ENCODE measurements at regions not wholly inside any gene's neighbourhood (a gene's known extent, or its start where the extent isn't known, plus 50 kb on each side); places are given as distances from the start of the nearest gene placed in this dataset.

DNA sequence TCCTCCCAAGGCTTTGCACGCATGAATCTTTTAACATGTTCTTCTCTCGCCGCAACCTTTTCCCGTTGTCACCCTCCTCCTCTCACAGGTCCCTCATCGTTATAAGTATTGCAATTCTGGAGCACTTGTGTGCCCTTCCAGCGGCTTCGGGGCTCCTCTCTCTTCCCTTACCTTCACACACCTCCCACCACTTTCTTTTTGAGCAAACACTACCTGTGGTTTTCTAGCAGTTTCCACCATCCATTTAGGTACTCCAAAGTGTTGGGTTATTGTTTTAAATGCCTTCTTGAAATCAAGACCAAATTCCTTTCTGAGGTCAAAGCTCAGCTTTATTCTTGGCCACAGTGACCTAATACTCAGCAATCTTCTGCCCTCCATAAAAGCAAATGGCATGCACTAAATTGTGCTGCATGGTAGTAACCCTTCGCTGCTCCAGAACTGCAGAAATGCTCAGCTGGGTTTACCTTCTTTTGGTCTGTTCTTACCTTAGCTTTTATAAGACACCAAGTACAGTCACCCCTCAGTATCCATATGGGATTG, 472.4 kb downstream of the SETD4 start:
- Histone ChIP-seq H3K9me3 (ENCODE audit: control insufficient read depth in 1 of 2, low read length in 2 of 2) (no peaks in the 10 kb centered on the region), H3K4me3 (ENCODE audit: low read depth in 1 of 2, low read length in 2 of 2) (no peak overlapping the region), H3K27ac (ENCODE audit: low read length) (no peak overlapping the region), H3K4me1 (ENCODE audit: control insufficient read depth in 1 of 2, insufficient read depth in 2 of 2, low read length in 2 of 2) (no peaks in the 10 kb centered on the region), H3K27me3 (ENCODE audit: low read depth, low read length) (no peaks in the 10 kb centered on the region), H3K36me3 (ENCODE audit: control insufficient read depth in 1 of 2, insufficient read depth in 2 of 2, low read length in 2 of 2) (no peaks in the 10 kb centered on the region)

DNA sequence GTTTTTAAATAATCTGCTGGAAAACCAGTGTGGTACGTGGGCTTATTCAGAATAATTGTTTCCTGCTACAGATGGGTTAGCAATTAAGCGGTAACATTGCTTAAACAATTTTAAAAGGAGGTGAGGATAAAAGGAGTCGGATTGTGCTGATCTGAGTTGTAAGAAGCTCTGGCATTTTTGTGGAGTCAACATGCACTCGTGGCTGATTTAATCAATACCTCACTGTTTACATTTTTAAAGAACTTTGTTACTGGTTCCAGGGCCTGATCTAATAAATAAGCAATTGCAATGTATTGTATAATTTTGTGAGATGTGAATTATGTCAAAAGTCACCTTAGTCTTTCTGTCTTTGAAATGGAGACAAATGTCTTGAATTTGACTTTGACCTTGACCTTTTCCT, 474.0 kb downstream of the SETD4 start:
- no peak overlapping the region for H3K4me3 ChIP-seq (ENCODE audit: low read depth in 1 of 2, low read length in 2 of 2)
- H3K9me3 ChIP-seq (ENCODE audit: control insufficient read depth in 1 of 2, low read length in 2 of 2), result no peaks in the 10 kb centered on the region
- H3K27ac ChIP-seq (ENCODE audit: low read length), result no peak overlapping the region
- H3K4me1 ChIP-seq (ENCODE audit: control insufficient read depth in 1 of 2, insufficient read depth in 2 of 2, low read length in 2 of 2), result no peaks in the 10 kb centered on the region
- H3K27me3 ChIP-seq (ENCODE audit: low read depth, low read length), result no peaks in the 10 kb centered on the region
- no peaks in the 10 kb centered on the region for H3K36me3 ChIP-seq (ENCODE audit: control insufficient read depth in 1 of 2, insufficient read depth in 2 of 2, low read length in 2 of 2)

GRCh38 chr21:35585878-35586277, 474.4 kb downstream of the SETD4 start:
- H3K4me3 ChIP-seq (ENCODE audit: low read depth in 1 of 2, low read length in 2 of 2), result no peak overlapping the region
- H3K27ac ChIP-seq (ENCODE audit: low read length), result no peak overlapping the region
- H3K9me3 ChIP-seq (ENCODE audit: control insufficient read depth in 1 of 2, low read length in 2 of 2), result no peaks in the 10 kb centered on the region
- H3K4me1 ChIP-seq (ENCODE audit: control insufficient read depth in 1 of 2, insufficient read depth in 2 of 2, low read length in 2 of 2), result no peaks in the 10 kb centered on the region
- H3K27me3 ChIP-seq (ENCODE audit: low read depth, low read length), result no peaks in the 10 kb centered on the region
- H3K36me3 ChIP-seq (ENCODE audit: control insufficient read depth in 1 of 2, insufficient read depth in 2 of 2, low read length in 2 of 2), result no peaks in the 10 kb centered on the region

DNA sequence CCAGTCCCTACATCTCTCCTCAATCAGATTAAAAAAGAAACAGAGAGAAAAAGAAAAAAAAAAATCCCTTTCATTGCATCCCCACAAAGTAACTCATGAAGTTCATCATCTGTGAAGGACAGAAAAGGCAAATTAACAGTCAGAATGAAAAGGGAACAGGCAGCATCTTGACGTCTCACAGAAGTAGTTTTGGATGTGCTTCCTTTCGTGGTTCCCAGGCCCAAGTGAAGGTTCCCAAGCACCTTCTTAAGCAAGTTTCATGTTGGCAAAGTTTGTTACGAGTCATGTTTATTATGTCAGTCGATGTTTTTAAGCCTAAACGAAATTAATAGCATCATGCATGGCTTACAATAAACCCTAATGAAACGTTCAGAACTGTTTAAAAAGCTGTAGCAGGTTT, 475.2 kb downstream of the SETD4 start:
- no peak overlapping the region for H3K27ac ChIP-seq (ENCODE audit: low read length)
- no peak overlapping the region for H3K4me3 ChIP-seq (ENCODE audit: low read depth in 1 of 2, low read length in 2 of 2)
- no peaks in the 10 kb centered on the region for H3K27me3 ChIP-seq (ENCODE audit: low read depth, low read length)
- H3K36me3 ChIP-seq (ENCODE audit: control insufficient read depth in 1 of 2, insufficient read depth in 2 of 2, low read length in 2 of 2), result no peaks in the 10 kb centered on the region
- no peaks in the 10 kb centered on the region for H3K4me1 ChIP-seq (ENCODE audit: control insufficient read depth in 1 of 2, insufficient read depth in 2 of 2, low read length in 2 of 2)
- H3K9me3 ChIP-seq (ENCODE audit: control insufficient read depth in 1 of 2, low read length in 2 of 2), result no peaks in the 10 kb centered on the region

- no peaks in the 10 kb centered on the region for H3K9me3 ChIP-seq (ENCODE audit: control insufficient read depth in 1 of 2, low read length in 2 of 2)
- no peaks in the 10 kb centered on the region for H3K27me3 ChIP-seq (ENCODE audit: low read depth, low read length)
- no peak overlapping the region for H3K4me3 ChIP-seq (ENCODE audit: low read depth in 1 of 2, low read length in 2 of 2)
- H3K4me1 ChIP-seq (ENCODE audit: control insufficient read depth in 1 of 2, insufficient read depth in 2 of 2, low read length in 2 of 2), result no peaks in the 10 kb centered on the region
- no peaks in the 10 kb centered on the region for H3K36me3 ChIP-seq (ENCODE audit: control insufficient read depth in 1 of 2, insufficient read depth in 2 of 2, low read length in 2 of 2)
- H3K27ac ChIP-seq (ENCODE audit: low read length), result no peak overlapping the region
Measured at GRCh38 chr21:35583566-35584216, 476.6 kb downstream of the SETD4 start.

GRCh38 chr21:35582731-35583130, 477.6 kb downstream of the SETD4 start:
- no peak overlapping the region for H3K4me3 ChIP-seq (ENCODE audit: low read depth in 1 of 2, low read length in 2 of 2)
- no peaks in the 10 kb centered on the region for H3K4me1 ChIP-seq (ENCODE audit: control insufficient read depth in 1 of 2, insufficient read depth in 2 of 2, low read length in 2 of 2)
- H3K27me3 ChIP-seq (ENCODE audit: low read depth, low read length), result no peaks in the 10 kb centered on the region
- no peaks in the 10 kb centered on the region for H3K9me3 ChIP-seq (ENCODE audit: control insufficient read depth in 1 of 2, low read length in 2 of 2)
- H3K36me3 ChIP-seq (ENCODE audit: control insufficient read depth in 1 of 2, insufficient read depth in 2 of 2, low read length in 2 of 2), result no peaks in the 10 kb centered on the region
- no peak overlapping the region for H3K27ac ChIP-seq (ENCODE audit: low read length)

- Histone ChIP-seq H3K9me3 (ENCODE audit: control insufficient read depth in 1 of 2, low read length in 2 of 2) (no peaks in the 10 kb centered on the region), H3K4me3 (ENCODE audit: low read depth in 1 of 2, low read length in 2 of 2) (no peak overlapping the region), H3K27me3 (ENCODE audit: low read depth, low read length) (no peaks in the 10 kb centered on the region), H3K27ac (ENCODE audit: low read length) (no peak overlapping the region), H3K36me3 (ENCODE audit: control insufficient read depth in 1 of 2, insufficient read depth in 2 of 2, low read length in 2 of 2) (no peaks in the 10 kb centered on the region), H3K4me1 (ENCODE audit: control insufficient read depth in 1 of 2, insufficient read depth in 2 of 2, low read length in 2 of 2) (no peaks in the 10 kb centered on the region)
Measured at GRCh38 chr21:35581640-35582039, 478.7 kb downstream of the SETD4 start.

DNA sequence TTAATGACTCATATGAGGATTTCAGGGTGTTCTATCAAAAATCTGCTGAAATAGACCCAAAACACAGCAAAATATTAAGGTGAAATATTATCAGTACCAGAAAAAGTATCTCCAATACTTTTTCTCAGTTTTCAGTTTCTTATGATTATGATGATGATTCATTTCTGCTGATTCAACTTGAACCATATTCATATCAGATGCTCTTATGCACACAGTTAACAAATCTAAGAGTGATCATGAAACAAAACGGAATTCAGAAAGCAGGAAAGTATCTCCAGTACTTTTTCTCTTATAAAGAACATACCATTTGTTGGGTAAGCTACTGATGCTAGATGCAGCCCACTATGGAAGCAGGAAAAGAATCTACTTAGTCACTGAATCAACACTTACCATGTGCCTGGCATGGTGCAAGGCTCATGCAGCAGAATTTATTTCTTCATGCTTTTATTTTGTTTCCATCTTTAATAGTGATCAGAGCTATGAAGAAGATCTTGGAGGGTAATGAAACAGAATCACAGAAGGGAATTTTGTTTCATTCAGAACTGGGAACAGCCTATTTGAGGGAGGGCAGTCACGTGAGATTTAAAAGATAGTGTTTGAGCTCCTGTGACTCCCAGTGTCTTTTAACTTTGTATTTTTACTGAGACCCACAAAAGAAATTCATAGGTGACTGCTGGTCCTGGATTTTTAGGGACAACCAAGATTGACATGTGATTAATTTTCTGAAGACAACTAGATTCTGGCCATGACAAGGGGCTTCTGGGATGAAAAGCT, 480.6 kb downstream of the SETD4 start:
- no peaks in the 10 kb centered on the region for H3K27me3 ChIP-seq (ENCODE audit: low read depth, low read length)
- no peaks in the 10 kb centered on the region for H3K36me3 ChIP-seq (ENCODE audit: control insufficient read depth in 1 of 2, insufficient read depth in 2 of 2, low read length in 2 of 2)
- H3K4me1 ChIP-seq (ENCODE audit: control insufficient read depth in 1 of 2, insufficient read depth in 2 of 2, low read length in 2 of 2), result no peaks in the 10 kb centered on the region
- no peaks in the 10 kb centered on the region for H3K9me3 ChIP-seq (ENCODE audit: control insufficient read depth in 1 of 2, low read length in 2 of 2)
- H3K27ac ChIP-seq (ENCODE audit: low read length), result no peak overlapping the region
- no peak overlapping the region for H3K4me3 ChIP-seq (ENCODE audit: low read depth in 1 of 2, low read length in 2 of 2)

- no peak overlapping the region for H3K27ac ChIP-seq (ENCODE audit: low read length)
- H3K4me1 ChIP-seq (ENCODE audit: control insufficient read depth in 1 of 2, insufficient read depth in 2 of 2, low read length in 2 of 2), result no peaks in the 10 kb centered on the region
- H3K9me3 ChIP-seq (ENCODE audit: control insufficient read depth in 1 of 2, low read length in 2 of 2), result no peaks in the 10 kb centered on the region
- no peak overlapping the region for H3K4me3 ChIP-seq (ENCODE audit: low read depth in 1 of 2, low read length in 2 of 2)
- no peaks in the 10 kb centered on the region for H3K27me3 ChIP-seq (ENCODE audit: low read depth, low read length)
- H3K36me3 ChIP-seq (ENCODE audit: control insufficient read depth in 1 of 2, insufficient read depth in 2 of 2, low read length in 2 of 2), result no peaks in the 10 kb centered on the region
Measured at GRCh38 chr21:35578831-35579471, 481.4 kb downstream of the SETD4 start.

DNA sequence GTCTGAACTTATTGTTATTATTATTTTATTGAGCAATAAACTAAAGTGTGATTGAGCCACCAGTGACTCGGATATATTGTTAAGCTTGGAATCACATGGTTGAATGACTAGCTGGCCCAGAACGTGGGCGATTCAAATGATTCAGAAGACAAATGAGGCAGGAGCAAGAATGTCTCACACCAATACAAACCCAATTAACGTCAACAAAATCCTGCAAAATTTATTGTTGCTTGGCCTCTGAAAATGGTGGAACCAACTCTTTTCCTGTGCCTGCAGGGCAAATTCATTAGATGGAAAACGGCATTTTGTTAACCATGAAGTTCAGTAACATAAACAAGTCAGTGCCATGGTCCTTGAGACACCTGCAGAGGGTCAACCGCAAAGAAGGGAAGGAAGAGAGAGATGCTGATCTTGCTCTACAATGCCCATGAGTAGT, 482.0 kb downstream of the SETD4 start:
- Histone ChIP-seq H3K27me3 (ENCODE audit: low read depth, low read length) (no peaks in the 10 kb centered on the region), H3K27ac (ENCODE audit: low read length) (no peak overlapping the region), H3K36me3 (ENCODE audit: control insufficient read depth in 1 of 2, insufficient read depth in 2 of 2, low read length in 2 of 2) (no peaks in the 10 kb centered on the region), H3K4me1 (ENCODE audit: control insufficient read depth in 1 of 2, insufficient read depth in 2 of 2, low read length in 2 of 2) (no peaks in the 10 kb centered on the region), H3K9me3 (ENCODE audit: control insufficient read depth in 1 of 2, low read length in 2 of 2) (no peaks in the 10 kb centered on the region), H3K4me3 (ENCODE audit: low read depth in 1 of 2, low read length in 2 of 2) (no peak overlapping the region)

DNA sequence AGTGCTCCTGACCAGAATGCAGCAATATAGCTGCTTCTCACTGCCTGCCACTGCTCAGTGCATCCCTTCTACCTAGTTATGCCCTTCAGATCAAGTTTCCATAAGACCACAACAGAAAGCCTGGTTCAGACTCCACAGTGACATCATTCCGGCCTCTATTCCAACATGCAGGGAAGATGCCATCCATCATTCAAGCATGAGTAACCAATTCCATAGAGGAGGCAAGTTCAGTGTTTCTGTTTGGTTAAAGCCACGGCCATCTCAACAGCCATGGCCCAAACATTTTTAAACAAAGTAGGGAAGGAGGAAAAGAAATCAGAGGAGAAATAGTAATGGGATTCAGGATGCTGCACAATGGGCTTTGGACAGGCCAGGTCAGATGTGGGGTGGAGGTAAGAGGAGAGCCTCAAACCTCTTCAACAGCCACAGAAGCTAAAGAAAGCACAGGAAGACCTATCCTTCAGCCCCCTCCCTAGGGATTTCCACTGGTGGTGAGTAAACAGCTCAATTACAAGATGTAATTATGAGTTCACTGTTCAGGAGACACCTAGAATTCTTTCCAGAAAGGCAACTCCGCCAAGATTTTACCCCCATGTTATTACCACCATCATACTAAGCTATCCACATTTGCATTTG, 484.9 kb downstream of the SETD4 start:
- no peaks in the 10 kb centered on the region for H3K36me3 ChIP-seq (ENCODE audit: control insufficient read depth in 1 of 2, insufficient read depth in 2 of 2, low read length in 2 of 2)
- no peaks in the 10 kb centered on the region for H3K27me3 ChIP-seq (ENCODE audit: low read depth, low read length)
- no peaks in the 10 kb centered on the region for H3K9me3 ChIP-seq (ENCODE audit: control insufficient read depth in 1 of 2, low read length in 2 of 2)
- H3K27ac ChIP-seq (ENCODE audit: low read length), result no peak overlapping the region
- no peaks in the 10 kb centered on the region for H3K4me1 ChIP-seq (ENCODE audit: control insufficient read depth in 1 of 2, insufficient read depth in 2 of 2, low read length in 2 of 2)
- no peak overlapping the region for H3K4me3 ChIP-seq (ENCODE audit: low read depth in 1 of 2, low read length in 2 of 2)
